ENCODE measurements at regions not wholly inside any gene's neighbourhood (a gene's known extent, or its start where the extent isn't known, plus 50 kb on each side); places are given as distances from the start of the nearest gene placed in this dataset.
"Not testable (repeated sequence)": the region's sequence is repeated elsewhere in the genome, so short reads cannot be mapped to it uniquely, and the experiment has no call there.

DNA sequence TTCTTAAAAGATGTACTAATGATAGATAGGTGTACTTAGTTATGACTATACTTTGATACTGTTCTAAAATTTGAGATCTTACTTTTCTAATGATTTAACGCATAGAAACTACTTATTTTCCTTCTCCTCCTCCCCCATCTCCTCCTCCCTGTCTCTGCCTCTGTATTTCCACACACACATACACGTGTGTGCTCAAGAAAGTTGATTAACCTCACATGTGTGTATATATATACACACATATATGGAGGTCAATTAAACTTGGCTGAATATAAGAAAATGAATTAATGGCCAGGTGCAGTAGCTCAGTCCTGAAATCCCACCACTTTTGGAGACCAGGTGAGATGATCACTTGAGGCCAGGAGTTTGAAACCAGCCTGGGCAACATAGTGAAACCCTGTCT, 362.7 kb upstream of the SYT1 start:
- DNase-seq, result no peak

DNA sequence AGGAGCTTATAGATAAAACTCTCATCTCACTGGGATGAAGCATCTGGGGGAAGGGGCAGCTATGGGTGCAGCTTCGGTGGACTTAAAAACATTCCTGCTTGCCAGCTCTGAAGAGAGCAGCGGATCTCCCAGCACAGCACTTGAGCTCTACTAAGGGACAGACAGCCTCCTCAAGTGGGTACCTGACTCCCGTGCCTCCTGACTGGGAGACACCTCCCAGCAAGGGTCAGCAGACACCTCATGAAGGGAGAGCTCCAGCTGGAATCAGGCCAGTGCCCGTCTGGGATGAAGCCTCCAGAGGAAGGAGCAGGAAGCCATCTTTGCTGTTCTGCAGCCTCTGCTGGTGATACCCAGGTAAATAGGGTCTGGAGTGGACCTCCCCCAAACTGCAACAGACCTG, 345.2 kb upstream of the SYT1 start:
- DNase-seq, result no peak

GRCh38 chr12:78530100-78530765, 334.3 kb upstream of the SYT1 start:
- DNase-seq, result no peak

DNA sequence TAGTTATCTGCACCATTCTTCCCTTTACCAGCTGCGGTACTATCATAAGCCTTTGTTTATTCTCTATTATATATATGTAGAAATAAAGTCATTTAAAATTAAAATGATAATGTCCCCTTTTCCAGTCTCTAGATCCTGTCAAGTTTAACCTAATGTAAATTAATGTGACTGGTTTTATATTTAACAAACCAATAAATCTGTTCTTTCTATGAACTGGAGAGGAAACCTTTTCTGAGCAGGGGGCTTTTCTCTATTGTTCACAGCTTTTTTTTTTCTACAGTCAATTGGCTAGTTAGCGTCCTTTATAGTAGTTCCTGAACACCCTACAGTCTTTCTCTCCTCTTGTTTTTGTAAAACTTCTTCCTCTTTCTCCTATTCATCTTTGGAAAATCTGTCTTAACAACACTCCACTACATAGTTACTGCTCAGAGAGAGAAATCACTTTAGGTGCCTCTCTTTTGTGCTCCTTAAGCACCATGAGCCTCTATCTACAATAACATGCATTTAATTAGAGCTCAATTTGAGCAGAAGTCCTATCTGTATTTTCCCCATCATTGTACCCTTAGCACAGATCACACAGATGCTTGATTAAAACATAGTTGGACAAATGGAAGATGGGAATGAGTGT, 332.6 kb upstream of the SYT1 start:
- no peak for DNase-seq

GRCh38 chr12:78534311-78534710, 330.3 kb upstream of the SYT1 start:
- DNase-seq, result no peak

DNA sequence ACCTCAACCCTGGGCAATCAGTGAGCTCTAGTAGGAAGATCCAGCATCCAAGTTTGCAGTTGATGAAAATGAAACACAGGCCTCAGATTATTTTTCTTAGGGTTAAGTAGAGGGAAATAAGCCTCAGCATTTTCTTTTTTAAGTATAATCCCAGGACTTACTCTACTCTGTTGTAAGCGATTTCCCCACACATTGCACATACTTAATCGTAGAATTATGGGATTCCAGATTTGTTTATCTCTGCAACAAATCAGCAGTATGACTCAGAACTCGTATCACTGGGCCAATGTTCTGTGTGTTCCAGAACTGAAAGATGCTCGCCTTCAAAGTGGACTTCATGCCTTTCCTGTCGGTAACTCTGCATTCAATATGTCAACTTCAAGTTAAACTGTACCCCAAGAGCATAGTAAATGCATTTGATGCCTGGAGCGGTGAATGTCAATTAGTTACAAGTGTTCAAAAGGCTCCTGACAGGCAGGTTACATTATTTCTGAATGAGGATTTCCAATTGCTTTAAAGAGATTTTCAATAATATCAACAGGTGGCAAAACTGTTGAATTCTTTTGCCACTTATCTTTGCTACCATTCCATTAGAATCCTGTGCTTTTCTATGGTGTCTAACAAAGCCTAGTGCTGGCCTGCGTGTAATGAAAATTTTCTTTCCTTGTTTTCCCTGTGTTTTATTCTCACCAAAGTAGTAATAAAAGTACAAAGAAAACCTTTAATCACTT, 323.8 kb upstream of the SYT1 start:
- no peak for DNase-seq

DNA sequence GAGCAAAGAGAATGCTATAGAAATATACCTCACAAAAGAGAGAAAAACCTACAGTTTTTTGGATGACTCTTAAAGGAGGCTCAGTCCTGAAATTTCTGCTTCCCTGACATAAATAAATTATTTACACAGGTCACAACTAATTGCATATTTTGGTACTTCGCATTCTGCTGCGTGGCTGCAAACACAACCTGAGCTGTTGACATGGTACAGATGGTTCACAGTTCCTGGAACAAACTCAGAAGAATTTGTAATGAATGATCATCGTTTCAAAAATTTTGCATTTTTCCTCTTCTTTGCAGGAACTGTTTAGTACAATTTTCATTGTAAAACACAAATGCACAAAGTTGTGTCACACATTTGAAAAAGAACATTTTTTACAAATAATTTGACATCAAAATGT, 313.7 kb upstream of the SYT1 start:
- no peak for DNase-seq

- DNase-seq, result no peak
Measured at GRCh38 chr12:78555802-78556201, 308.8 kb upstream of the SYT1 start.

GRCh38 chr12:78556651-78557050, 307.9 kb upstream of the SYT1 start:
- no peak for DNase-seq

GRCh38 chr12:78559416-78559815, 305.2 kb upstream of the SYT1 start:
- DNase-seq, result no peak

DNA sequence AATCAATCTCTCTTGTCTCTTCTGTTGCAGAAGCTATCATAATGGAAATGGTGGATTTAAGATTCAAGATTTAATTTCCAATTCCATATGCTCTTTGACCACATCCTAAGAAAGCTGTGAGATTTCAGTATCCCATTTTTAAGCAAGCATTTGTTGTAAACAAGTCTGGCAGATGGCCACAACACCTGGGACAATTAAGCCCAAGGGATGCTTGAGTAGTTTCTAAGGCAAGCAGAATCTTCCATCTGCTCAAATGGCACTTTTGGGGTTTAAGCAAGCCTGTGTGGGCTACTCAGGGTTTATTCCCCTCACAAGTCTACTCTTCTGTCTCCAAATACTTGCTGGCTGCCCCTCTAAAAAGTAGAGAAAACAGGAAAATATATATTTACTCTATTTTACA, 304.7 kb upstream of the SYT1 start:
- no peak for DNase-seq

DNA sequence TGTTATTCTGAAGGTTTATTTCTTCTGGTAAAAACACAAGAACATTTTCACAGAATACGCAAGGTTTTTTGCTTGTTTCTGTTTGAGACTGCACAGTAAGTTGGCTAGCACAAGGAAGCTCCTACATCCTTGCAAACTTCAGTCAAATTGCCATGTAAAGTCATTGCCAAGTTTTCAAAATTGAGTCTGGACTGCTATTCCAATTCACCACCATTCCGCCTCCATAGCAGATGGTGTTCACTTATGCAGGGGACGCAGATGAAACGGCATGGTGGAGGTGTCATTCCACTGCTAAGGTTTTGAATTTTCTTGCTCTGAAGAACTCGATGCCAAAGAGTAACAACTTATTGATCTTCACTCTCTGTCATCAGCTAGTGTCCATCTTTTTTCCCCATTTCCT, 303.9 kb upstream of the SYT1 start:
- no peak for DNase-seq

DNA sequence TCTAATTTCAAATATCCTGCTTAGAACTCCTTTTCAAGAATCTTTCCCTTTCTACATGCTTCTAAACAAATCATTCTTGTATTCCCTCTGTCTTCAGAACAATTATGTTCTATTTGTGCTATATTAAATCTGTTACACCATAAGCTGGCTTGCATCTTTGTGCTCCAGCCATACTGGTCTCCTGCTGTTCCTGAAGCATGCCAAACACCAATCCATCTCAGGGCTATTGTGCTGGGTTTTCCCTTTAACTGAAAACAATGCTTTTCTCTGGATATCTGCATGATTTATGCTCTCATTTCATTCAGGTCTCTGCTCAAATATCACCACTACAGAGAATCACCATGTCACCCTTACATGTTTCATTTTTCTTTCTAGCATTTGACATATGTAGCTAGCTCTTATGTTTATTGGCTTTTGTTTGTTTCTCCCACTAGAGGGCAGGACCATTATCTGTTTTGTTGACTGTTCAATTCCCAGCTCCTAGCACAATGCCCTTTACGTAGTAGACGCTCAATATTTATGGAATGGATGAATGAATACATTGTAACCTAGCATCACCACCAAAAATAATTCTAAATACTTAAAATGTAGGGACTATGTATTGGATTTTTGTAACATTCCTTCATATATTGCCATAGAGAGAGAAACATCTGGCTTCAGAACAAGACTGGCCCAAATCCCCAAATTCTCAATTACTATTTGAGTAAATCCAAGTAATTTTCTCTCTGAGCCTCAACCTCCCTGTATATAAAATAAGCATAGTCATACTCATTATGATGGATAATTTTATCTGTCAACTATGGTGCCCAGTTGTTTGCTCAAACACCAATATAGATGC, 302.0 kb upstream of the SYT1 start:
- no peak for DNase-seq

DNA sequence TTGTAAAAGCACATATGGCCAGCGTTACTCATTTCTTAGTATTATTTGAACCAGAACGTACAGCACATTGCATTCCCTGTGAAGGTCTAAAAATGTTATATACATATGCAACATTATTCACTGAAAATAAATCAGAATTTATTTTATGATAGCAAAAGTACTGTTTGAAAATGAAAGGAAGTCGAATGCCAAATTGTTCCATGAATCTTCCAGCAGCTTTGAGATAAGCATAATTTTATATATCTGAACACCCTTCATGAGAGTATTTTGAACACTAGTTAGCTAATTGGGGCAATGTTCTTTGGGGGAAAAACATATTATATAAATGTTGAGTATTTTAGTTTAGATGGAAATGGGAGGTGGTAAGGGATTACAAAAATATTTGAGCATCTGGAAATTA, 300.7 kb upstream of the SYT1 start:
- DNase-seq, result no peak

DNA sequence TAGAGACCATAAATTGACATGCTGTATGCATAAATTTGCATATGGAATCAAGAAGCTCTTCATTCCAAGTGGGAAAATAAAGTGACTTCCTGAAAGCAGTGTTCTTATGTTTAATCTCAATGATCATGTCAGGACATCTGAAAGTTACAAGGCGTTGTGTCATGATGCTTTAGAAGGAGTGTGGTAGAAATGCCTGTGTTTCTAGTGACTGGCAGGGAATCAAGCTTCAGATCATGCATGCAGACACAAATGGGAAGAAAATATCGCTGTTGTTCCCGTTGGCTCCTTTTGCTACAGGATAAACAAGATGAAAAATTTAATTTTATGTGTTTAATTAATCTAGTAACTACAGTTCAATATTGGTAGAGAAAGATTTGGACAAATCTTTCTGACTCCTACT, 298.1 kb upstream of the SYT1 start:
- DNase-seq, result no peak

DNA sequence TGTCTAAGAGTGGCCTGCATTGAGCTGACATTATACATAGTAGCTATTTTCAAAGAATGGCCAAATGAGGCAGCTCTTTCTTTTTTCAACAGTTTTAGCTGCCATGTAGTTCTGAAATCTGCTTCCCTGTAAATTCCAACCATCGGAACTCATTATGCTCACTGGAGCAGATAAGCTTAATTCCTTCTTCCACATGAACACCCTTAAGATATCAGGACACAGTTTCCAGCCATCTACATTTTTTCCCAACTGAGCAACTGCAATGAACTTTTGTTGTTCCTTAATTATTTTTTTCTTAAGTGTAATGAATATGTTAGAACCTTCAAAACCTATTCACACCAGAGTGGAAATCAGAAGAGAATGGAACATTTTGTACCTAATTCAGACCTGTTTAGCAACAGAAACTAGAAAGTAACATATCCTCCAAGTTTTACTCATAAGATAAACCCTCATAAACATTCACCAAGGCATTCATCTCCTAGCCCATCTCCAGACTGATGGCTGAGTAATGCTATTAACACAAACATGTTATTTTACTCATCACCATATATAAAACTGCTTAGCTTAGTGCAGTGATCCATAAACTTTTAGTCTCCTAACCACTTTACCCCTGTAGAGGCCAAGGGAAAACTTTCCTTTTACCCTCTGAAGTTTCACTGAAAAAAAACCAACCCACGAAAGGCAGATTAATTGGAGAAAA, 296.1 kb upstream of the SYT1 start:
- no peak for DNase-seq

GRCh38 chr12:78571953-78572352, 292.6 kb upstream of the SYT1 start:
- DNase-seq, result no peak

- DNase-seq, result not testable (repeated sequence)
Measured at GRCh38 chr12:78575208-78575607, 289.4 kb upstream of the SYT1 start.

DNA sequence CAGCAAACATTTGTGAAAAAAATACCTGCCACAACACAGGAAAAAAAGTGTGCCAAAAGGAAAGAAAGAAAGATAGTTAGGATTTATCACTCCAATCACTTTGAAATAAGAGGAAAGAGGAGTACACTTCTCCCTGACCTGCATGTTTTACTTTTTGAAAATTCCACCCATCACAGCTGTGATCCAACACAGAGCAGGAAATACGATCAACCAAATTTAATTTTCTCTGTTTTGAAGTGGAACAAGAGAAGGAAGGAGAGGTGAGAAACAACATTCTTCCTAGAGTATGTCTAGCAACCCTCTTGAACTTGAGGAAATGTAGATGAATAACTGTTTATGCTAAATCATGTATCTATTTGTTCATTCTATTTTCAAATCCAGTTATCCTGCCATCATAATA, 284.7 kb upstream of the SYT1 start:
- no peak for DNase-seq

- DNase-seq, result no peak
Measured at GRCh38 chr12:78580296-78580695, 284.3 kb upstream of the SYT1 start.

GRCh38 chr12:78584695-78585094, 279.9 kb upstream of the SYT1 start:
- no peak for DNase-seq

GRCh38 chr12:78585132-78585531, 279.4 kb upstream of the SYT1 start:
- no peak for DNase-seq
